Tibial artery (tissue), 4 donors: ENCODE measurements at regions not wholly inside any gene's neighbourhood (a gene's known extent, or its start where the extent isn't known, plus 50 kb on each side); places are given as distances from the start of the nearest gene placed in this dataset.

Source experiments
- DNase-seq, 2 donors: peaks; one replicate each; pipeline ENCODE4 v3.0.0-alpha.2; 2019
- H3K27ac ChIP-seq, 2 donors: fragments of 200-600 bp; sonication (generic) in 1 of 2; 1 replicate in 1 of 2; 2 replicates in 1 of 2; pipeline ENCODE4 v1.5.1; 2018 to 2019; ENCODE audit warnings: mild to moderate bottlenecking in 1 of 2
- H3K27me3 ChIP-seq, 2 donors: fragments of 200-600 bp; sonication (generic) in 1 of 2; one replicate each; pipeline versions ENCODE4 v1.5.1 to v1.6.0; 2016 to 2019
- H3K36me3 ChIP-seq, 3 donors: fragments of 200-600 bp; sonication (generic) in 2 of 3; one replicate each; pipeline ENCODE4 v1.5.1; 2016 to 2019; ENCODE audit warnings: mild to moderate bottlenecking in 2 of 3
- H3K4me1 ChIP-seq, 4 donors: fragments of 200-600 bp; sonication (generic) in 2 of 4; 1 replicate in 3 of 4; 2 replicates in 1 of 4; pipeline ENCODE4 v1.5.1; 2016 to 2019
- H3K4me3 ChIP-seq, 2 donors: fragments of 200-600 bp; sonication (generic) in 1 of 2; 1 replicate in 1 of 2; 2 replicates in 1 of 2; pipeline ENCODE4 v1.5.1; 2018 to 2019; ENCODE audit warnings: mild to moderate bottlenecking in 2 of 2
- H3K9me3 ChIP-seq, 3 donors: fragments of 200-600 bp; sonication (generic) in 1 of 3; one replicate each; pipeline ENCODE4 v1.5.1; 2016 to 2019
- intact Hi-C: fragments of 100-400 bp; cut with DNase I; formaldehyde crosslinking; loops from one replicate; pipeline ENCODE4 v1.15.0; 2023; ENCODE audit warnings: low total_unique reads
- TF ChIP-seq, protein P1 (sequence below), 2 experiments: fragments of 200-600 bp in 1 of 2; fragments of 450-650 bp in 1 of 2; IDR thresholded peaks; one replicate each; pipeline ENCODE4 v1.5.1; 2017 to 2019; ENCODE audit warnings: antibody characterized with exemption in 2 of 2, mild to moderate bottlenecking in 1 of 2, moderate library complexity in 1 of 2

DNA sequence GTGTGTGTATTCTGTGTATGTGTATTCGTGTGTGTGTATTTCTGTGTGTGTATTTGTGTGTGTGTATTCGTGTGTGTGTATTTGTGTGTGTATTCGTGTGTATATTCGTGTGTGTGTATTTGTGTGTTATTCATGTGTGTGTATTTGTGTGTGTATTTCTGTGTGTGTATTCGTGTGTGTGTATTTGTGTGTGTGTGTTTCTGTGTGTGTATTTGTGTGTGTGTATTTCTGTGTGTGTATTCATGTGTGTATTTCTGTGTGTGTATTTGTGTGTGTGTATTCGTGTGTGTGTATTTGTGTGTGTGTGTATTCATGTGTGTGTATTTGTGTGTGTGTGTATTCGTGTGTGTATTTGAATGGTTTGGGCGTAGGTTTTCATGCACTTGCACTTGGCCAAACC lies 405.4 kb downstream of the SOX2 start:
- Histone ChIP-seq H3K4me1 (no peaks in the 10 kb centered on the region), H3K4me3 (no peak overlapping the region), H3K27ac (no peak overlapping the region), H3K9me3 (no peaks in the 10 kb centered on the region), H3K36me3 (no peaks in the 10 kb centered on the region), H3K27me3 (no peaks in the 10 kb centered on the region)
- intact Hi-C loops = no loop called here
- TF ChIP-seq, protein P1, sequence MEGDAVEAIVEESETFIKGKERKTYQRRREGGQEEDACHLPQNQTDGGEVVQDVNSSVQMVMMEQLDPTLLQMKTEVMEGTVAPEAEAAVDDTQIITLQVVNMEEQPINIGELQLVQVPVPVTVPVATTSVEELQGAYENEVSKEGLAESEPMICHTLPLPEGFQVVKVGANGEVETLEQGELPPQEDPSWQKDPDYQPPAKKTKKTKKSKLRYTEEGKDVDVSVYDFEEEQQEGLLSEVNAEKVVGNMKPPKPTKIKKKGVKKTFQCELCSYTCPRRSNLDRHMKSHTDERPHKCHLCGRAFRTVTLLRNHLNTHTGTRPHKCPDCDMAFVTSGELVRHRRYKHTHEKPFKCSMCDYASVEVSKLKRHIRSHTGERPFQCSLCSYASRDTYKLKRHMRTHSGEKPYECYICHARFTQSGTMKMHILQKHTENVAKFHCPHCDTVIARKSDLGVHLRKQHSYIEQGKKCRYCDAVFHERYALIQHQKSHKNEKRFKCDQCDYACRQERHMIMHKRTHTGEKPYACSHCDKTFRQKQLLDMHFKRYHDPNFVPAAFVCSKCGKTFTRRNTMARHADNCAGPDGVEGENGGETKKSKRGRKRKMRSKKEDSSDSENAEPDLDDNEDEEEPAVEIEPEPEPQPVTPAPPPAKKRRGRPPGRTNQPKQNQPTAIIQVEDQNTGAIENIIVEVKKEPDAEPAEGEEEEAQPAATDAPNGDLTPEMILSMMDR (IDR thresholded peaks at IDR 0.05) = no peak
- DNase-seq = no peak

DNA sequence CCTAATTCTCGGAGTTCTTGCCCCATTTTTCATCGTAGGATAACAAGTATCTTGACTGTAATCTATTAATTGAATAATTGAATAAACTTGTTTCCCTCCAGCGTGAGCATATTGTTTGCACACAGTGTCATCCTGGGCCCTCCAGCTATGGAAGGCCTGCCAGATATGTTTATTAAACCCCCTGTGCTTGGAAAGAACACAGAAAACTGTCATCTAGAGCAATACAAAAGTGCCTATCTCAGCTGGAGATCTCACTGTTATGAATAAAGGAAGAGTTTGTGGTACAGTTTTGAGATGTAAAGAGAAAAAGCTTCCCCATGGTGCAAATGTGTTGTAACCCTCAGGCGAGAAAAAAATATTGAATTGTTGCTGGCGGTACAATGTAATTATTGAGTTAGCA lies 405.9 kb downstream of the SOX2 start:
- Histone ChIP-seq H3K9me3 (no peaks in the 10 kb centered on the region), H3K27ac (no peak overlapping the region), H3K4me3 (no peak overlapping the region), H3K4me1 (no peaks in the 10 kb centered on the region), H3K36me3 (no peaks in the 10 kb centered on the region), H3K27me3 (no peaks in the 10 kb centered on the region)
- DNase-seq = no peak
- intact Hi-C loops = no loop called here
- TF ChIP-seq, protein P1 (IDR thresholded peaks at IDR 0.05) = no peak

DNA sequence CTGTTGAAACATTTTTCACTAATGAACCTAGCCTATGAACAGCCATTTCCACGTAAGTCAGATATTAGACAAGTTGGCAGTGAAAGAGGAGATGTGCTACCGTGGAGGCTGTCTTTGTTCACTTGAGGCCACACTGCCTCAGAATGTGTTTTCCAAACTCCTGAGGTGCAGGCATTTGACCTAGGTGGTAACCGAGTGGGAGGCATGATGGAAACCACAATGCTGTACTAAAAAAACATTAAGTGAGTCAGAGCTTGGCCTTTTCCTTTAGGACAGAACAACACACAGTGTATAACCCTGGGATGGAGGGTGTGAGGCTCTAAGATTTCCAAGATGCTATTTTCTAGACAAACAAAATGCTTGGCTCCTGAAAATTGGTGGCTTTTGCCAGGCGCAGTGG lies 406.3 kb downstream of the SOX2 start:
- Histone ChIP-seq H3K27ac (no peak overlapping the region), H3K36me3 (no peaks in the 10 kb centered on the region), H3K4me1 (no peaks in the 10 kb centered on the region), H3K4me3 (no peak overlapping the region), H3K27me3 (no peaks in the 10 kb centered on the region), H3K9me3 (no peaks in the 10 kb centered on the region)
- DNase-seq = no peak
- TF ChIP-seq, protein P1 (IDR thresholded peaks at IDR 0.05) = no peak
- intact Hi-C loops = no loop called here

DNA sequence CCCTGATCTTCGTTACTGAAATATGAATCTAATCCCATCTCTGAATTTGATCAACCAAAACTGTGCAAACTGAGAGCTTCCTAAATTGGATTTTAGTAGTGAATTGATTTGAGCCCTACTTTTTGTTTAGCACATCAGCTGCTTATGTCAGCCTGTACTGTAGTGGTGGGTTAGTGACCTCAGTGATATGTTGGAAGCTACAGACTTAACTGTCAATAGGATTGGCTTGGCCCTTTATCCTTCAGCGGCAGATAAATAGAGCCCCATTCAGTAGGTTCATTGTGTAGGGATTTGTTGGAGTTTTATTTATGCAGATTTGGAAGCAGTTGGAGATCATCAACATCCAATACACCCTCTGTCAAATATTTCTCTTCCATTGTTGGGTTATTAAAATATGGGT lies 409.7 kb downstream of the SOX2 start:
- Histone ChIP-seq H3K4me1 (no peaks in the 10 kb centered on the region), H3K27me3 (no peaks in the 10 kb centered on the region), H3K27ac (no peak overlapping the region), H3K36me3 (no peaks in the 10 kb centered on the region), H3K9me3 (no peaks in the 10 kb centered on the region), H3K4me3 (no peak overlapping the region)
- intact Hi-C loops = no loop called here
- TF ChIP-seq, protein P1 (IDR thresholded peaks at IDR 0.05) = no peak
- DNase-seq = no peak

DNA sequence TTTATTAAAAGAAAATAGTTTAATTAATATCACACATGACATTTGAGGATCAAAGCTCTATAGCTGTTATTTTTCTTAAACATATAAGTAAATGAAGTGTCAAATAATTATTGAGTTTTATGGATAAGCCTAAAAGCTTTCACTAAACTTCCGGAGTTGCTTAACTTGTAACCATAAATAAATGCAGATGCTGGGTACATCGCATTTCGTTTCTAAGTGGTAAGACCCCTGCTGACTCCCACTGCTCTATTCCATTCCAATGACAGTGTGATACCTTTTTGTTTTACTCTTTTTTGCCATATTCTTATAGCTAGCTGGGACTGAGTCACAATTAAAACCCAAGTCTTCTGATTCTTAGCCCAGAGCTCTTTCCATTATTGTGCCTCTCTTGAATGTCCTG lies 411.1 kb downstream of the SOX2 start:
- intact Hi-C loops = no loop called here
- H3K9me3 ChIP-seq = no peaks in the 10 kb centered on the region
- no peak overlapping the region for H3K4me3 ChIP-seq
- no peak for DNase-seq
- no peaks in the 10 kb centered on the region for H3K36me3 ChIP-seq
- TF ChIP-seq, protein P1 (IDR thresholded peaks at IDR 0.05) = no peak
- H3K4me1 ChIP-seq = no peaks in the 10 kb centered on the region
- no peak overlapping the region for H3K27ac ChIP-seq
- no peaks in the 10 kb centered on the region for H3K27me3 ChIP-seq

DNA sequence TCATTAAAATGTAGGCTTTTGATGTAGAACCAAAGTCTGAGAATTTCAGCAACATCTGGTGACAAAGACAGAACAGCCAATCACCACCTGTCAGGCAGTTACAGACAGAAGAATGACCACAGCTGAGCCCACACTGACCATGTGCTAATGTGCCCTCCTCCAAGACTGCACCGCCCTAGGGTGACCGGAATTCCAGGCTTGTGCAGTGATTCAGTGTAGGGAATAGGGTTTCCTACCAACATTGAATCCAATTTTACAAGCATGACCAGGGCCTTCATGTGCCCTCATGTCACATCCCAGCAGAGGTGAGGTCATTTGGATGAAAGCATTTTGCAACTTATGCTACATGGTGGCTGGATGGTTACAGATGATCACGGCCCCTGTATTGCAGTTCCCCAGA lies 412.5 kb downstream of the SOX2 start:
- no peak for DNase-seq
- Histone ChIP-seq H3K9me3 (no peaks in the 10 kb centered on the region), H3K4me1 (no peaks in the 10 kb centered on the region), H3K36me3 (no peaks in the 10 kb centered on the region), H3K27me3 (no peaks in the 10 kb centered on the region), H3K27ac (no peak overlapping the region), H3K4me3 (no peak overlapping the region)
- TF ChIP-seq, protein P1 (IDR thresholded peaks at IDR 0.05) = no peak
- intact Hi-C loops = no loop called here
